ENCODE measurements at regions not wholly inside any gene's neighbourhood (a gene's known extent, or its start where the extent isn't known, plus 50 kb on each side); places are given as distances from the start of the nearest gene placed in this dataset.
A peak's percentile ranks its signal among the peaks of the same experiment; 100 is the strongest.
"Not testable (repeated sequence)": the region's sequence is repeated elsewhere in the genome, so short reads cannot be mapped to it uniquely, and the experiment has no call there.

GRCh38 chr10:101280511-101280910 lies 51.2 kb upstream of the LBX1 start:
- DNase-seq: no peak

GRCh38 chr10:101280921-101281320 lies 51.7 kb upstream of the LBX1 start:
- DNase-seq: not testable (repeated sequence)

GRCh38 chr10:101282947-101283346 lies 53.7 kb upstream of the LBX1 start:
- DNase-seq: no peak

- no peak for DNase-seq
Measured at GRCh38 chr10:101283762-101284100, 54.5 kb upstream of the LBX1 start.

- DNase-seq: no peak
Measured at GRCh38 chr10:101284101-101284743, 55.0 kb upstream of the LBX1 start.

GRCh38 chr10:101284744-101285463 lies 55.6 kb upstream of the LBX1 start:
- DNase-seq: no peak

GRCh38 chr10:101285519-101286070 lies 56.3 kb upstream of the LBX1 start:
- DNase-seq: no peak

GRCh38 chr10:101286248-101287046 lies 57.2 kb upstream of the LBX1 start:
- no peak for DNase-seq

- DNase-seq: no peak
Measured at GRCh38 chr10:101287183-101287996, 58.1 kb upstream of the LBX1 start.

- DNase-seq: peak; percentile 33
Measured at GRCh38 chr10:101287997-101288635, 58.9 kb upstream of the LBX1 start.

- no peak for DNase-seq
Measured at GRCh38 chr10:101289541-101289940, 60.3 kb upstream of the LBX1 start.

GRCh38 chr10:101290431-101290830 lies 61.2 kb upstream of the LBX1 start:
- no peak for DNase-seq

- DNase-seq: no peak
Measured at GRCh38 chr10:101290881-101291280, 61.6 kb upstream of the LBX1 start.

- peak; percentile 52 for DNase-seq
Measured at GRCh38 chr10:101291331-101292193, 62.3 kb upstream of the LBX1 start.

- DNase-seq: no peak
Measured at GRCh38 chr10:101292194-101293006, 61.6 kb upstream of the BTRC start.

- no peak for DNase-seq
Measured at GRCh38 chr10:101293007-101293723, 60.8 kb upstream of the BTRC start.

GRCh38 chr10:101294109-101294508 lies 59.9 kb upstream of the BTRC start:
- DNase-seq: no peak

GRCh38 chr10:101295261-101295660 lies 58.7 kb upstream of the BTRC start:
- DNase-seq: no peak

GRCh38 chr10:101297901-101298486 lies 56.0 kb upstream of the BTRC start:
- DNase-seq: peak; percentile 53

All from suppressor macrophage treated with lipopolysaccharide for 4 hours (primary cell).